ENCODE measurements at regions not wholly inside any gene's neighbourhood (a gene's known extent, or its start where the extent isn't known, plus 50 kb on each side); places are given as distances from the start of the nearest gene placed in this dataset.

- DNase-seq (ENCODE audit: low read depth in 3 of 3) = no peak
Measured at GRCh38 chr21:27820342-27820741, 853.5 kb upstream of the ADAMTS5 start.

- no peak for DNase-seq (ENCODE audit: low read depth in 3 of 3)
Measured at GRCh38 chr21:27819299-27819698, 852.4 kb upstream of the ADAMTS5 start.

GRCh38 chr21:27818847-27819246 lies 852.0 kb upstream of the ADAMTS5 start:
- DNase-seq (ENCODE audit: low read depth in 3 of 3) = no peak

- DNase-seq (ENCODE audit: low read depth in 3 of 3) = no peak
Measured at GRCh38 chr21:27817902-27818623, 851.2 kb upstream of the ADAMTS5 start.

- DNase-seq (ENCODE audit: low read depth in 3 of 3) = no peak
Measured at GRCh38 chr21:27817074-27817473, 850.2 kb upstream of the ADAMTS5 start.

- no peak for DNase-seq (ENCODE audit: low read depth in 3 of 3)
Measured at GRCh38 chr21:27816301-27816700, 849.4 kb upstream of the ADAMTS5 start.

- no peak for DNase-seq (ENCODE audit: low read depth in 3 of 3)
Measured at GRCh38 chr21:27814226-27814625, 847.3 kb upstream of the ADAMTS5 start.

GRCh38 chr21:27813750-27814149 lies 846.9 kb upstream of the ADAMTS5 start:
- DNase-seq (ENCODE audit: low read depth in 3 of 3) = no peak

GRCh38 chr21:27813344-27813743 lies 846.5 kb upstream of the ADAMTS5 start:
- no peak for DNase-seq (ENCODE audit: low read depth in 3 of 3)

- no peak for DNase-seq (ENCODE audit: low read depth in 3 of 3)
Measured at GRCh38 chr21:27812279-27812678, 845.4 kb upstream of the ADAMTS5 start.

GRCh38 chr21:27808923-27809322 lies 842.0 kb upstream of the ADAMTS5 start:
- DNase-seq (ENCODE audit: low read depth in 3 of 3) = no peak

- no peak for DNase-seq (ENCODE audit: low read depth in 3 of 3)
Measured at GRCh38 chr21:27807596-27807995, 840.7 kb upstream of the ADAMTS5 start.

- DNase-seq (ENCODE audit: low read depth in 3 of 3) = no peak
Measured at GRCh38 chr21:27806281-27806680, 839.4 kb upstream of the ADAMTS5 start.

GRCh38 chr21:27805696-27806095 lies 838.8 kb upstream of the ADAMTS5 start:
- DNase-seq (ENCODE audit: low read depth in 3 of 3) = no peak

- DNase-seq (ENCODE audit: low read depth in 3 of 3) = no peak
Measured at GRCh38 chr21:27804515-27804914, 837.6 kb upstream of the ADAMTS5 start.

- DNase-seq (ENCODE audit: low read depth in 3 of 3) = no peak
Measured at GRCh38 chr21:27803571-27803970, 836.7 kb upstream of the ADAMTS5 start.

- peak in 1 of 3 donors; percentile 12 for DNase-seq (ENCODE audit: low read depth in 3 of 3)
Measured at GRCh38 chr21:27802816-27803475, 836.1 kb upstream of the ADAMTS5 start.

GRCh38 chr21:27799861-27800260 lies 833.0 kb upstream of the ADAMTS5 start:
- DNase-seq (ENCODE audit: low read depth in 3 of 3) = no peak

GRCh38 chr21:27796106-27796505 lies 829.2 kb upstream of the ADAMTS5 start:
- no peak for DNase-seq (ENCODE audit: low read depth in 3 of 3)

GRCh38 chr21:27795418-27795817 lies 828.5 kb upstream of the ADAMTS5 start:
- no peak for DNase-seq (ENCODE audit: low read depth in 3 of 3)

GRCh38 chr21:27793901-27794300 lies 827.0 kb upstream of the ADAMTS5 start:
- DNase-seq (ENCODE audit: low read depth in 3 of 3) = no peak

- DNase-seq (ENCODE audit: low read depth in 3 of 3) = no peak
Measured at GRCh38 chr21:27787046-27787445, 820.2 kb upstream of the ADAMTS5 start.

GRCh38 chr21:27779606-27780005 lies 812.7 kb upstream of the ADAMTS5 start:
- DNase-seq (ENCODE audit: low read depth in 3 of 3) = no peak

Measured in stimulated activated CD4-positive, alpha-beta T cell treated with anti-CD3 and anti-CD28 coated beads, TNF-alpha, amount 100 ng/mL, for 48 hours (primary cell).